ENCODE measurements at regions not wholly inside any gene's neighbourhood (a gene's known extent, or its start where the extent isn't known, plus 50 kb on each side); places are given as distances from the start of the nearest gene placed in this dataset.
A peak's percentile ranks its signal among the peaks of the same experiment; 100 is the strongest.

DNA sequence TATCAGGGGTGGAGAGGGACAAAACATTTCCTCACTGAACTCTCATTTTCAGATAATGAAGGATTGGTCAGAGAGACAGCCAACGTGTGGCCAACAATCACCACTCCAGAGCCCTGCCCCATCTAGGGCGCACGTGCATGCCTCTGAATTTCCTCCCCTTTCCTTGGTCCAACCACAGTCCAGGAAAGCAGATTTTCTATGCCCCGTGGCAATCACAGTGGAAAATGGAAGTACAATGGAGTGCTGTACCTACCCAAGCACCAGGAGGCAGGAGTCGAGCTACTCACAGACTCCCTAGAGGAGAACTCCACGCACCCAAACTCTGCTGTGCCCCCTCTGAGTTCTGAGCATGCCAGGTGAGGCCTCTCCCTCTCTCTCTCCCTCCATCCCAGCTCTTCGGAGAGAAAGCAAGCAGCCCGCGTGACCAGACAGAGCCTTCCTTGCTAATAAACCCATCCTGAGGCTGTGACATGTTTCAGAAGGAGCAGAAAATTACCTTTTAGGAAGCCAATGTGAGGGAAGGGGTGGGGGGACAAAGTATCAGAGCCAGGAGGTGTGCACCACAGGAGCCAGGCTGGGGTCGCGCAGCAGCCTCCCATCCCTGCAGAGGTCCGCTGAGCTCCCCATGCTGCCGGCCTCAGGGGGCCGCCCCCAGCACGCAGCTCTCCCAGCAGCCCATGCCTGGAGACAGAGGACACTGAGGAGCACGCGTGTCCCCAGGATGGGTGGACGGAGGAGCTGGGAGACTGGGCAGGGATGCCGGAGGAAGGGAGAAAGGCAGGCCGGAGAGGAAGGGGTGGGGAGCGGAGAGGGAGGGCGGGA is 73.4 kb downstream of the PITPNM2 start:
- no peak for DNase-seq (ENCODE audit: low spot score)

DNA sequence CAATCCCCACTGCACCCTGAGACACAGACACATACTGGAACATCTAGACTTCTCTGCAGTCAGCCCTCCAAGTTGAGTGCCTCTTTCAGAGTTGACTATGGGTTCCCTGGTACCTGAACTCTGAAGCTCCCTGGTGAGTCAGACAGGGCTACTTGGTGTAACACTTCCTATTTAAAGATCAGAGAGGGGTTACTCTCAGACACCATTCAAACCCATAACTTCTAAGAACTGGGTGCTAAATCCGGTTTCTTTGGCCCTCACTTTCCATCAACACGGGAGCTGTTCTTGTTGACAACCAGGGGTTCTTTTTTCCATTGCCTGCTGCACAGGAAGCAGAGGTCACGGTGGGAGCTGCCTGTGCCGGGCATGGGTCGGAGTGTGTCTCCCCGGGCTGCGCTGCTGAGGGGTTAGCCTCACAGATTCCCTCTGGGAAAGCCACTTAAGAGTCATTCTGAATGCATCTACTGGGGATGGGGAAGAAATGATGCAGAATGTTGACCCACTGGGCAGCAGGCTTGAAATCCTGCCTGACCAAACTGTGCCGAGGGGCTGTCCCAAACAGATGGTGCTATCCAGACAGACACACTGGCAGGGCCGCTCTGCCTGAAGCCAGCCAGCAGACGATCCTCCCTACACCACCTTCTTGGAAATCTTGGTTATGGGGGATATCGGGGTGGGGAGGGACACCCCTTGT is 74.1 kb downstream of the PITPNM2 start:
- DNase-seq (ENCODE audit: low spot score) = no peak

DNA sequence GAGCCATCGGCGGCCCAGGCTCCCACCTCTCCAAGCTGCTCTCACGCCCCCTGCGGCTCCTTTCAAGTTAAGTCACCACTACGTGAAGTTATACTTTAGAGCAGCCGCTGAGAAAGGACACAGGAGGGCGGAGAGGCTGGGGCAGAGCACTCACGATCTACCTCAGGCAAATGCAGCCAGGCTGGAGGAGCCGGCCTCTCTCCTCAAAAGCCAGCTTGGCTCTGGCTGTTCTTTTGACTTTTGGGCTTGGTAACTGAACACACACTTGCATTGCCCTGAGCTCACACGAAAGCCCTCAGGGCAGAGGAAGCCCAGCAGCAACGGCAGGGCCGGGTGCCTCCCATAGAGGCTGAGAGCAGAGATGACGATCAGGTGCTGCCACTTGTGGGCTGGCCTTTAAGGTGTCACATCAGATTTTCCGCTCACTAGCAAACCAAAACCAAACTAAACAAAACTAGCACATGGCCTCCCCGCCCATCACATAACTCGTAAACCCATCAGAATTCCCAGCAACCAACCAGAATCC is 75.2 kb downstream of the PITPNM2 start:
- DNase-seq (ENCODE audit: low spot score) = no peak

DNA sequence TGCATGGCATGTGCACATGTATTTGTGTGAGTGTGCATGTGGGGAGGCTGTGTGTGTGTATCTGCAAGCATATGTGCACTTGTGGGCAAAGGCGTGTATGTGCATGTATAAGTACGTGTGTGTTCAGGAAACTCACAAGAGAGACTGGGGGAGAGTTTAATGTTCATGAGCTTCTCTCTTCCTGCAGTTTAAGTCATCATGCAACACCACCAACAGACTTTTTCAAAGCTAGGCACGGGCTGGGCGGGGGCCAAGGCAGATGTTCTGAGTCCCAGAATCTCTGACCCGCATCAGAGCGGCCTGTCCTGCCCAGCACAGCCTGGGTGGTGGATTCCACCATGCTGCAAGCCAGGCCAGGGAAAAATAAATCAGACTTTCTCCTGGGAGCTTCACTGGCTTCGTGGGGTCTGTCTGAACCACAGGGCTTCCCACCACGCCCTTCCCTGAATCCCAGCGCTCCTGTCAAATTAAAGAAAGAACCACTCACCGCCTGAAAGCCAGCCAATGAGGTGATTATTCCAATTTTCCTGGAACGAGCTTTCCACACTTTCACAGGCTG is 75.7 kb downstream of the PITPNM2 start:
- no peak for DNase-seq (ENCODE audit: low spot score)

DNA sequence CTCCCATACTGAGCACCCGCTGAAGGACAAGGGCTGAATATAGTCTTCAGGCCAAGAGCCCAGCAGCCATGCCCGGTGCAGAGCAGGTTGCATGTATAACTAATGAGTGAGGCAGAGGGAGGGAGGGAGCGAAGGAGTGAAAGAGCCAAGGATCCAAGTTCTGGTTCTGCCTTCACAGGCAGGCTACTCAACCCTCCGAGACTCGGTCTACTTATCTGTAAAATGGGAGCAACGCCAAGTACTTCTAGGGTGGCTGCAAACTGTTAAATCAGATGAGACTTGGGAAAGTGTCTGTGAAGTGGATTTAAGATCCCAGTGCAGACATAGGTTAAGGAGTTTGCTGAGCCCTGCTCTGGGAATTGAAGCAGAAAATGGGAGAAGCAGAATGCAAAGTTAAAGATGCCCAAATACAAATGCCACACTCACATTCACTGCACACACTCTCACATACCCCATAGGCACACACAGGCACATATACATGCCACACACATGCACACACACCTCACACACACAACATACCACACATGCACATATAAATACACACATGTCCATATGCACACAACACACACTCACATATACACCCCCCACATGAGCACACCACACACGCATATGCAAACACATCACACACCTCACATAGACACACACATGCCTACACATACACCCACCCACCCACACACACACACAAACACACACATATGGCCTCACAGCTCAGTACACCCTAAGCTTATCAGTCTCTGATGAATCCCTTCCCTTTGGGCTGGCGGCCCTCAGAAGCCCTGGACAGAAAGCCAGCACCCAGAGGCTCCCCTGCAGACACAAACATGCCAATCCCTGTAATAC is 76.7 kb downstream of the PITPNM2 start:
- DNase-seq (ENCODE audit: low spot score) = no peak

DNA sequence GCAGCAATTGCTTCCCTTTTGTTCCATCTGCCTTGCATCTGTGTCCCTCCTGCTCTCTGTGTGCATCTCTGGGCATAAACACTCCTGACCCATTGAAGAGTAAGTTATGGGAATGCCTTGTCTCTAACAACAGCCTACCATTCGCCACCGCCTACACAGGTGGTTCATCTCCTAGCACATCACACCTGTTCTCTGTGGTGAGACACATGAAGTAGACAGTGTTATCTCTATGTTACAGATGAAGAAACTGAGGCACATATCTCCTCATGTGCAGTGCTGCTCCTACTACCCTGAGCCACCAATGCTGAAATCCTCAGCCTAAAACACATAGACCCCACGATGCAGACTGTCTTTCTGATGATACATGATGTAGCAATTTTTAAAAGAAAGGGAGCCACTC is 77.6 kb downstream of the PITPNM2 start:
- no peak for DNase-seq (ENCODE audit: low spot score)

DNA sequence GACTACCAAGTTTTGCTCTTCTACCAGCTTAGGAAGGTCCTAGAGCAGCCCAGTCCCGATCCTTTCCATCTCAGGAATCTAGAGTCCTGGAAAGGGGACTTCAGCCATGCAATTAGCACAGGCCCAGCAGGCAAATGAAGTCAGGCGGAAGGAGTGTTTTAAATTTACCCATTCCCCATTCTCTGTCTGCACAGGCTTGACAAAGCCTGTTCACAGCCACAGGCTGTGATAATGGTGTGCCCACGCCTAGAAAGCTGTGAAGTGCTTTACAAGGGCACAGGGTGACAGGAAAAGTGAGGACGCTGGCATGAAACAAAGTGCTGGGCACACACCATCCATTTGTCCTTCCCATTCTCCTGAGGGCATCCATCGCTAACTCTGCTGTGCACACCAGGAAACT is 79.0 kb downstream of the PITPNM2 start:
- no peak for DNase-seq (ENCODE audit: low spot score)

DNA sequence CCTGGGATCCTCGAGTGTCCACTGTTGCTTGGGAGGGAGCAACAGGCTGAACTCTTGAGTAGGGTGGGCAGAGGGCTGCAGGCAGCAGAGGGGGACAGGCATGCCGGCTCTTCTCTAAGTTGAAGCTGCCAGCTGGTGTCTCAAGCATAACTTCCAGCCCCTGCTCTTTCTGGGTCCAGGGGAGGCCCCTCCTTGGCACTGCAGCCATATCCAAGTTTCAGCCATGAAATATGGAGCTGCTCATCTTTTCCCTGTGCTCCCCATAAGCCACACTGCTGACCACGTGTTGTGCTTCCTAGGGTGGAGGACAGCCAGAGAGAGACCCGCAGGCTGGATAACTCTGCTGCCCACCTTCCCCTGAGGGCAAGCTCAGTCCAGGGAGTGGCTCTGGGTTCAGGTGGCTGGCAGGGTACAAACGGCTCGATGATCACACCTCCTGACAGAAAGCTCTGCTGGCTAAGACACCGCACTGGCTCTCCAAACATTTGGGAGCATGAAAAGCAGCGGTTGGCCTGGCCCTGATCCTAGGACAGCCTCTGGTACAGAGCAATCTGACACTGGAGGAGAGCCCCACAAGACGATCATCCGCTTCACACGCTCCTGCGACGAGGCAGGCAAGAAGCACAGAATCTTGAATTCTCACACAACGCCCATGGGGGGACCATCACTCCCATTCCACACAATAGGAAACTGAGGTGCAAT is 79.6 kb downstream of the PITPNM2 start:
- DNase-seq (ENCODE audit: low spot score) = no peak

DNA sequence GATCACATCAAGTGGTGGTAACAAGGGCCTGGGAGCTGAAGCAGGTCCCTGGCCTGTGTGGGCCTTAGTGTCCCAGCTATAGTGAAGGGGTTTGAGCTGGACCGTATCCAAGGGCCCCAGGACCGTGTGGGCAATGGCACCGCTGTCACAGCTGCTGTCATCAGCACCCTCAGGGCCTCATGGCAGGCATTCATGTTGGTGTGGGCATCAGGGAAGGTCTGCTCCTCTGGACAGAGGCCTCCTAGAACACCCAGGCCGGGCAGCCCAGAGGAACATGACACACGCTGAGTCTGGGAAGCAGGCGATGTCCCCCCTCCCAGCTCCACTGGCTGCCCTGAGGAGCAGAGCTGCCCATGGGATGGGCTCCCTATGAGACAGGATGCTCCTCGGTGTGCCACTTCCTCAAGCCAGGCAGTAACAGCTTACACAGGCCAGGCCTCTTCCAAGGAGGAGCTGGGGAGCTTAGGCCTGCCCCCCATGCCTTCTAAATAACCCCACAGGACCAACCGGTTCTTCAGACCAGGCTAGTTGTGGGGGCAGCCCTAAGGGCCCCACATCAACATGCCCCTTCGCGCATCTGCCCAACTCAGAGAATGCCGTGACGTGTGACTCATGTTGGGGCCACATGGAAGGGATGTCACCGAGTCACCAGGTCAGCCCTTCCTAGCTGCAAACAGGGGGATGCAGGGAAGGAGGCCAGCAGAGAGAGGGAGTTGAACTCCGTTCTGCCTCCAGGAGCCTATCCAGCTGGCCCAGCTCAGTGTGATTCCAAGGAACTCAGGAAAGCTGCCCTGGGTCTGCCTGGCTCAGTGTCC is 80.4 kb downstream of the PITPNM2 start:
- no peak for DNase-seq (ENCODE audit: low spot score)

DNA sequence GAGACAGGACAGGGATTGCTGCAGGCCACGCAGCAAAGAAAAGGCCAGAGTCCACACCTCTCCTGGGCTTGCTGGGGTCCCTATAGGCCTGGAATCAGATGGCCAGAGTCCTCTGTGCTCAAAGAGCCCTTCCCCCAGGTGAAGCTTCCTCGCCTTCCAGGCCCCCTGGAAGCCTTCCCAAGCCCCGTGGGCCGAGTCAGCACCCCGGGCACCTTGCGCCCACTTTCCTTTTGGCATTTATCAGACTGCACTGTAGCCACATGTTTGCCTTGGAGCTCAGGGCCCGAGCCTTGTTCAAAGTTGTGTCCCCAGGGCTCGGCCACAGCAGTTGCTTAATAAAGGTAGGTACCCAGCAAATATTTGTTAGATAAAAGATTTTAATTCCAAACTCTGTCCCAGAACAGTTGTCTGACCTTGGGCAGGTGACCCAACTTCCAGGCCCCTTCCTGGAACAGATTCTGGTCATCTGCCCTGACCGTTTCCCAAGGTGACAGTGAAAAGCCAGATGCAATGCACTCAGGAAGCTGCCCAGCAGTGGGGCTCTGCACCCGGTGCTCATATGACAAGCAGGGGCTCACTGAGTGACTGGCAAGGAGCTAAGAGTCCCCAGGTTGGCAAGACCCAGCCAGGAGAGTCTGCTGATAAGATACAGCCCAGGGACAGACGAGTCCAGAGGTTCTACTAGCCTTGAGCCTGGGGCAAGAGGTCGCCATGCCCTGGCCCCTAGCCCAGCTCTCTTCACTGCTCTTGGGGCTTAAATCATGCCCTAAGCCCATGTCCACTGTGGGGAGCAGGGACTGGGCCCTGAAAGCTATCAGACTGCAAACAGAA is 81.2 kb downstream of the PITPNM2 start:
- no peak for DNase-seq (ENCODE audit: low spot score)

DNA sequence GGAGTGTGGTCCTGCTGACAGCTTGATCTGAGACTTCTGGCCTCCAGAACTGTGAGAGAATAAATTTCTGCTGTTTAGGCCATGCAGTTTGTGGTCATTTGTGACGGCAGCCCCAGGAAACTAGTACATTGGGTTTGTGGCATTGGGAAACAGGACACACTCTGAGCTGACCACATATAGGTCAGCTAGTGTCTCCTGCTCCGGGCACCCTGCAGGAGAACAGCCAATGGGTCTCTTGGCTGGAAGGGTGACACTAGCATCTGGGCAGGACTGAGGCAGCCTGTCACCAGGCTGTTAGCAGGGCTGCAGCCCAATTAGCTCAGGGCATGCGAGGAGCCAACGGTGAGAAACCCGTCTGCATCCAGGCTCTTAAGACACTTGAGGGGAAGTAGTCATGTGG is 83.2 kb downstream of the PITPNM2 start:
- DNase-seq (ENCODE audit: low spot score) = no peak

DNA sequence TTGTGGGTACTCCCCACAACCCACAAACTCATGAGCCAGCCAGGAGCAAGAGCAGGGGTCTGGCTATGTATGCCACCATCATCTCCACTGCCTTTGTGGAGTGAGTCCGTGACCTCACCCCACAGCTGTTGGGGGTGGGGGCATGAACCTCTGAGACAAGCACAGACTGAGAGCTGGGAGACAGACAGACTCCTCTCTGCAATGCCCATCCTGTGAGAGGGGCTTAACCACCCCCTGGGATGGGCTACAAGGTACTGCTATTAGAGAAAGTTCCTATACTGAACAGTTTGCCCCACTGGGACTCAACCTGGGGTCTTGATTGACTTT is 84.5 kb downstream of the PITPNM2 start:
- DNase-seq (ENCODE audit: low spot score) = no peak

DNA sequence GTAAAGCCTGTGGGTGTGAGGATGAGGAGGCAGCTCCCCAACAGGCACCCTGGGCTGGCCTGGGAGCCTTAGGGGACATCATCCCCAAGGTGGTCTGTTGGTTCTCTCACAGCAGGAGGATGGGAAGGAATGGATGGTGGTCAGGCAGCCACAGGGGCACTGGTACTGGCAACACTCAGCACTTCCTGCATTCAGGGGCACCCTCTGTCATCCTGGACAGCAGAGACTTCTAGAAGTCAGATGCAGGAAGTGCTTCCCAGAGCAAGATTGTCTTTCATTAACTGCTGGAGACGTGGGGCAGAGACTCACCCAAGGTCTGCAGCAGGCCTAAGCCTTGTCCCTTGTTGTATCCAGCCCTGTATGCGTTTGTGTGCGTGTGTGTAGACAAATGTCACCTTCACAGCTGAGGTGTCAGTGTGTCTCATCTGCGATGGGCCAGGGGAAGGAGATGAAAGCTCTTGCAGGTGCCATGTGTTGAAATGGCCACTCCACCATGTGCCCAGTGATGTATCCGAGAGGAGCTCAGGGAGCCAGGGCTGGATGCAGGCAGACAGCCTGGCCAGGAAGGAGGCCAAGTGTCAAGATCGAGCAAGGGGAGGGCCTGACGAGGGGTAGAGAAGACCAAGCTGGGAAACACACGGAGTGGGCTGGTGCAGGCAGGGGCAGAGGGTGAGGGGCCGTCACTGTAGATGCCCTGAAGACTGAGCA is 85.1 kb downstream of the PITPNM2 start:
- no peak for DNase-seq (ENCODE audit: low spot score)

DNA sequence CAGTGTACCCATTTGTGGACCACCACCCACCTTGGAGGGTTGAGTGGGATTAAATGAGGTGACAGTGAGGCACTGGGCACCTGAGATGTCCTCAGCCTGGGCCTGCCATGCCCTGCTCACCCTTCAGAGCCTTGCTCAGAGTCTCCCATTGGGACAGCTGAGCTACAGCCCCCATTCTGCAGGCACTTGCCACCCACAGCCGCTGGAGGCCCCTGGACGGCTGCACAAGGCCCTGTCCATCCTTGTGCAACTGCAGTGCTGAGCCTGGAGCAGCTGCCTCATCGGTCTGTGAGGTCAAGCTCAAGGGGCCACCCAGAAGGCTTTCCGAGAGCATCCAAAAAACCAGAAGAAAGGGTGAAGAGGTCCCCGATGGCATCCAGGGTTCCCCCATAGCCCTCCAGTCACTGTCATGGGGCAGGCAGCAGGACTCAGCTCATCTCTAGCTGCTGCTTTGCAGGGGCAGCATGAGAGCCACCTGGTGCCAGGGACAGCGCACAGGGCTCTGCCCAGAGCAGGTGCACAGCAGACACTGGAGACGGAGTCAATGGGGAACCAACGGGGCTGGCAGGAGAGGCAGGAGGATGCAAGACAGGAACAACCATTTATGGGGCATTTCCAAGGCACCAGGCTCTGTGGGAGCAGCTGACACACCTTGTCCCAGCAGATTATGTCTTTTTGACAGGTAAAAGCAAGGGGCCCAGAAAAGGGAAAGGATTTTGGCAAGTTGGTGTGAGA is 84.6 kb downstream of the ARL6IP4 start:
- DNase-seq (ENCODE audit: low spot score) = no peak

DNA sequence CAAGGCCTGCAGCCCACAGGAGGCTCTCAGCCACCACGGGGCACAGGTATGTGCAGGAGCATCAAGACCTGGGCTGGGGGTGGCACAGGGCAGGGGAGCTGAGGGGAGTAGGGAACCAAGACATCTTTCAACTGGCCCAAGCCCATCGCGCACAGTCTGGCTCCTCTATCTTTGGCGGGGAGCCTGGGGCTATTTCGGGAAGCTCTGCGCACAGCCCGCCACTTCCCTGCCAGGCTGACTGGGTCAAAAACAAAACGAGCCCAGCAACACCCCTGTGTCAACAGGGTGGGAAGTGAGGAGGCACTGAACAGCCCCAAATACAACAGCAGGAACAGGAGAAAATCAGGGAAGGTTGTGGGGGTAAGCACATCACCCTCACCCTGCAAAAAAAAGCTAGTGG is 83.9 kb downstream of the ARL6IP4 start:
- DNase-seq (ENCODE audit: low spot score) = no peak

DNA sequence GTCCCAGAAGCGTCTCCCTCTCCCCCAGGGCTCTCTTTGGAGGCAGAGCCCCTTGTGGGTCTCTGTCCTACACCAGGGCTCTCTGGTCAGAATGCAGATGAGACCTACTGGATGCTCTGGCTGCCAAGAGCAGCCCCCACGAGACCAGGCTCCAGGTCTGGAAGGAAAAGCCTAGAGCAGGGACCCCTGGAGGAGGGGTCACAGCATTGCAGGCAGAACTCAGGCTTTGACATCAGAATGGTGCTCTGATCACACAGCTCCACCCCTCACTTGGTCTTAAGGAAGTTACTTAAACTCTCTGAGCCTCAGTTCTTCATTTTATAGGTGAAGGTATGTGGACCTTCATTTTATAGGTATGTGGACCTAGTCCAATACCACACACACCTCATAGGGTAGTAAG is 83.1 kb downstream of the ARL6IP4 start:
- no peak for DNase-seq (ENCODE audit: low spot score)

DNA sequence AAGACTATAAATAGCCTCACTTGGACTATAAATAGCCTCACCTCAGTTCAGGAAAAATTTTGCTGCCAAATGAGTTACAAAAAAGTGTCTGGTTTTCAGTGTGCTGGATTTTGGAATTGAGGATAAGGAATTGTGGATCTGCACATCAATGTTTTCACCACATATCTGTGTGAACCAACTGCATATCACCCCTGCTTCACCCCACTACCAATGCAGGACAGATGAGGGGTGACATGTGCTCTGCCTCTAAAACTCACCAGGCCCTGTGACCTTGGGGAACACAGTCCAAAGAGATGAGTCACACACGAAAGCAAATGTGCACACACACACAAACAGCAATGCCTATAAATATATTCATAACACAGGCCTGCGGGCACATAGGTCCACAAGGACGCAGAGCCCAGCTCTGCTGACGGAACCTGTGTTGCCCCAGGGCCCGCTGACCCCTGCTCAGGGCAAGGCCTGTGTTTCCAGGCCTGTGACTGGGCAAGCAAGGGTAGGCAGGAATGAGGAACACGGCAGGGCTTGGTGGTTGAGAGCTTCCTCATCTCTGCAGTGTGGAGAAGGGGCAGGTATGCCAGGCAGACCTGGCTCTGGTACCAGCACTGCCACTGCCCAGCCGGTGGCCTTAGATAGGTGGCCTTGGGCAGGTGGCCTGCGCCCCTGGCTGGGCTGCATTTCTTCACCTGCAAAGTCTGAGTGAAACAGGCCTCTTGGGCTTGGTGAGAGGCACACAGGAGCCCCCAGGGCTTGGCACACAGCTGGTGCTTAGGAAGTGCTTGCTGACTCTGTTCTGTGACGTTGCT is 82.4 kb downstream of the ARL6IP4 start:
- DNase-seq (ENCODE audit: low spot score) = peak; percentile 64
